Activated CD4-positive, alpha-beta memory T cell treated with anti-CD3 and anti-CD28 coated beads, Interleukin-2, amount 10 ng/mL, durations not matched to agents 7 days and 5 days (primary cell): ENCODE measurements at regions not wholly inside any gene's neighbourhood (a gene's known extent, or its start where the extent isn't known, plus 50 kb on each side); places are given as distances from the start of the nearest gene placed in this dataset.

Experiments used
- CTCF ChIA-PET: fragments of 350-600 bp; sonication (Branson Sonifier 250); formaldehyde crosslinking; loops from one replicate; lab custom pipeline; 2021; ENCODE audit warnings: antibody characterized with exemption, inconsistent platforms; lab: Charles Lee
- POLR2A ChIA-PET: fragments of 350-600 bp; sonication (Branson Sonifier 250); formaldehyde crosslinking; loops from one replicate; lab custom pipeline; 2021; ENCODE audit warnings: antibody characterized with exemption; lab: Charles Lee
- DNase-seq: peaks from one replicate; pipeline ENCODE4 v3.0.0-alpha.2; 2020
- H3K27ac Mint-ChIP-seq: one replicate; pipeline ENCODE4 v1.8.0; 2021; ENCODE audit warnings: mild to moderate bottlenecking, mixed read lengths
- H3K27me3 Mint-ChIP-seq: one replicate; pipeline ENCODE4 v1.8.0; 2021; ENCODE audit warnings: mixed read lengths
- H3K36me3 Mint-ChIP-seq: one replicate; pipeline ENCODE4 v1.8.0; 2021; ENCODE audit warnings: low read depth, mixed read lengths
- H3K4me1 Mint-ChIP-seq: one replicate; pipeline ENCODE4 v1.8.0; 2021; ENCODE audit warnings: mixed read lengths
- H3K4me3 Mint-ChIP-seq: one replicate; pipeline ENCODE4 v1.8.0; 2021; ENCODE audit warnings: mild to moderate bottlenecking, mixed read lengths
- H3K9me3 Mint-ChIP-seq: one replicate; pipeline ENCODE4 v1.8.0; 2021; ENCODE audit warnings: mixed read lengths

DNA sequence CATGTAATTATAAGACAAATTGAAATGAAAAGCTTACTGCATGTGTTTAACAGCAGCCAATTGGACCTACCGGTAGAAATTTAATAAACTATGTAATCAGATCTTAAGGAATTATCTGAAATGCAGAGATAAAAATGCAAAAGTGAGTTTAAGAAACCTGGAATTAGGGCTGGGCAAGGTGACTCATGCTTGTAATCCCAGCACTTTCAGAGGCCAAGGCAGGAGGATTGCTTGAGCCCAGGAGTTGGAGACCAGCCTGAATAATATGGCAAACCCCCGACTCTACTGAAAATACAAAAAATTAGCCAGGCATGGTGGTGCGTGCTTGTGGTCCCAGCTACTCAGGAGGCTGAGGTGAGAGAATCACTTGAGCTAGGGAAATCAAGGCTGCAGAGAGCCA lies 74.1 kb downstream of the HFE start:
- peak overlapping the region; percentile 51 for H3K27ac Mint-ChIP-seq
- no peaks in the 10 kb centered on the region for H3K27me3 Mint-ChIP-seq
- no peak for DNase-seq
- peaks cover 59% of the 10 kb centered on the region for H3K4me1 Mint-ChIP-seq
- CTCF ChIA-PET: no interaction called here
- no peaks in the 10 kb centered on the region for H3K9me3 Mint-ChIP-seq
- H3K36me3 Mint-ChIP-seq: peaks cover 49% of the 10 kb centered on the region
- H3K4me3 Mint-ChIP-seq: no peak overlapping the region
- POLR2A ChIA-PET: interaction anchor here (1.0 to 10.5 kb wide), 7 partner anchors 9 to 71 kb away, joined by 4 to 2087 read pairs (median 203); a partner anchor contains a TSS

DNA sequence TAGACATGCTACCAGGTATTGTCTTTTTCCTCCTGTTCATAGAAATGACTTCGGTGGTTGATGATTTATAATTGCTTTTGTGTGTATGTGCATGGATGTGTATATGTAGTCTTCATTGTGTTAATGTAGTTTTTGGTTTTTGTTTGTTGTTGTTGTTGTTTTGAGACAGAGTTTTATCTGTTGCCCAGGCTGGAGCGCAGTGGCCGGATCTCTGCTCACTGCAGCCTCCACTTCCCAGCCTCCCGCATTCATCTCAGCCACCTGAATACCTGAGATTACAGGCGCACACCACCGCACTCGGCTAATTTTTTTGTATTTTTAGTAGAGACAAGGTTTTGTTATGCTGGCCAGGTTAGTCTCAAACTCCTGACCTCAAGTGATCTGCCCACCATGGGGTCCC lies 75.2 kb downstream of the HFE start:
- Mint-ChIP-seq H3K4me3 (no peak overlapping the region), H3K27ac (no peak overlapping the region), H3K9me3 (no peaks in the 10 kb centered on the region), H3K27me3 (no peaks in the 10 kb centered on the region), H3K36me3 (peaks cover 41% of the 10 kb centered on the region), H3K4me1 (peaks cover 59% of the 10 kb centered on the region)
- ChIA-PET POLR2A (interaction anchor here (0.7 to 10.5 kb wide), 8 partner anchors 8 to 136 kb away, joined by 3 to 2087 read pairs (median 72); a partner anchor contains a TSS), CTCF (no interaction called here)
- no peak for DNase-seq

DNA sequence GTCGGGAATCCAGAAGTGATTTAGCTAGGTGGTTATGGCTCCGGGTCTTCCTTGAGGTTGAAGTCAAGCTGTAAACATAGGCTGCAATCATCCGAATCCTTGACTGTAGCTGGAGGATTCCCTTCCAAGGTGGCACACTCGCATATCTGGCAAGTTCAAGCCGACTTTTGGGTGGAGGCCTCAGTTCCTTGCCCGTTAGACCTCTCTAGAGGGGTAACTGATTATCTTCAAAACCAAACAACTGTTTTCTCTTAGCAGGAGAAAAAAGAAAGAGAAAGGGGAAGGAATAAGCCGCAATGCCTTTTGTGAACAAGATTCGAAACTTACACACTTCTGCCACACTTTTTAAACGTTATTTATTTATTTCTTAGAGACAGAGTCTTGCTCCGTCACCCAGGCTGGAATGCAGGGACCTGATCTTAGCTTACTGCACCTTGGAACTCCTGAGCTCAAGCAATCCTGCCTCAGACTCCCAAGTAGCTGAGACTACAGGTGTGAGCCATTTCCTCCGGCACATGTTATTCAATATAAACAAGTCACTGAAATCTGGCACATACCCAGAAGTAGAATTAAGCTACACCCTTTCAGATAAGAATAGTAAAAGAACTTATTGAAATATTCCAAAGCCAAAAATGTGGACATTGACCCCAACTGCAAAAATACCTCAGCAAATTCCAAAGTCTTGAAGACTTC lies 76.3 kb downstream of the HFE start:
- no peak overlapping the region for H3K4me3 Mint-ChIP-seq
- H3K9me3 Mint-ChIP-seq: no peaks in the 10 kb centered on the region
- POLR2A ChIA-PET: interaction anchor here (0.6 to 10.5 kb wide), 5 partner anchors 7 to 120 kb away, joined by 3 to 1293 read pairs (median 30); a partner anchor contains a TSS
- CTCF ChIA-PET: no interaction called here
- H3K27ac Mint-ChIP-seq: peak overlapping the region; percentile 42
- no peaks in the 10 kb centered on the region for H3K27me3 Mint-ChIP-seq
- no peak for DNase-seq
- H3K36me3 Mint-ChIP-seq: peaks cover 31% of the 10 kb centered on the region
- peaks cover 60% of the 10 kb centered on the region for H3K4me1 Mint-ChIP-seq

- H3K27me3 Mint-ChIP-seq: no peaks in the 10 kb centered on the region
- H3K36me3 Mint-ChIP-seq: peaks cover 29% of the 10 kb centered on the region
- ChIA-PET CTCF (no interaction called here), POLR2A (interaction anchor here (2.0 to 10.5 kb wide), 4 partner anchors 7 to 53 kb away, joined by 8 to 1293 read pairs (median 324); a partner anchor contains a TSS)
- H3K9me3 Mint-ChIP-seq: no peaks in the 10 kb centered on the region
- no peak for DNase-seq
- H3K27ac Mint-ChIP-seq: no peak overlapping the region
- H3K4me3 Mint-ChIP-seq: no peak overlapping the region
- H3K4me1 Mint-ChIP-seq: peaks cover 61% of the 10 kb centered on the region
Observed at GRCh38 chr6:26164120-26164505, 76.9 kb downstream of the HFE start.

GRCh38 chr6:26165261-26165790 lies 78.1 kb downstream of the HFE start:
- peak overlapping the region; percentile 41 for H3K27ac Mint-ChIP-seq
- no peak for DNase-seq
- no peak overlapping the region for H3K4me3 Mint-ChIP-seq
- H3K36me3 Mint-ChIP-seq: peaks cover 20% of the 10 kb centered on the region
- H3K9me3 Mint-ChIP-seq: no peaks in the 10 kb centered on the region
- peaks cover 61% of the 10 kb centered on the region for H3K4me1 Mint-ChIP-seq
- POLR2A ChIA-PET: interaction anchor here (1.0 to 2.5 kb wide), 6 partner anchors 9 to 119 kb away, joined by 3 to 13 read pairs (median 6); a partner anchor contains a TSS
- CTCF ChIA-PET: no interaction called here
- no peaks in the 10 kb centered on the region for H3K27me3 Mint-ChIP-seq

DNA sequence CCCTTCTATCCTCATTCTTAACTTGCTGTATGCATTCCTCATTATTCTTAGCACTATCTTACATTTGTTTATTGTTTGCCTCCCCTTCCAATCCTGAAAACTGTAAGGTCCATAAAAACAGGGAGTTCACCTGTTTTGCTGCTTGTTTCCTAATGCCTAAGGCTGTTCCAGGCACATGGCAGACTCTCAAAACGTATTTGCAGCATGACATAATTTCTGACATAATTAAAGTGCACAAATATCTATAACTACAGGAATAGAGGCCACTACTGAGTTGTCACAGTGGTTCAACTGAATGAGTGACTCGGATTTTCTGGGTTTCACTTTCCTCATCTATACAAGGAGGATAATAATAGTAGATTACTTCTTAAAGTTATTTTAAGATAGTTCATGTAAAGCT lies 83.0 kb downstream of the HFE start:
- Mint-ChIP-seq H3K27me3 (no peaks in the 10 kb centered on the region), H3K9me3 (no peaks in the 10 kb centered on the region), H3K4me1 (peaks cover 60% of the 10 kb centered on the region), H3K27ac (peak overlapping the region; percentile 95), H3K4me3 (peak overlapping the region; percentile 77), H3K36me3 (peaks cover 21% of the 10 kb centered on the region)
- POLR2A ChIA-PET: interaction anchor here (0.7 to 8.5 kb wide), 16 partner anchors 11 to 1696 kb away, joined by 3 to 617 read pairs (median 11); a partner anchor contains a TSS
- CTCF ChIA-PET: interaction anchor here (0.6 to 5.3 kb wide), 5 partner anchors 12 to 366 kb away, joined by 3 to 28 read pairs (median 5); a partner anchor contains a TSS
- DNase-seq: no peak

GRCh38 chr6:26170951-26171841 lies 84.0 kb downstream of the HFE start:
- Mint-ChIP-seq H3K4me1 (peaks cover 60% of the 10 kb centered on the region), H3K4me3 (peak overlapping the region; percentile 77), H3K36me3 (peaks cover 13% of the 10 kb centered on the region), H3K9me3 (no peaks in the 10 kb centered on the region), H3K27ac (peak overlapping the region; percentile 95), H3K27me3 (no peaks in the 10 kb centered on the region)
- POLR2A ChIA-PET: interaction anchor here (0.7 to 8.5 kb wide), 18 partner anchors 12 to 1701 kb away, joined by 3 to 617 read pairs (median 8); a partner anchor contains a TSS
- CTCF ChIA-PET: interaction anchor here (0.7 to 5.3 kb wide), 7 partner anchors 11 to 48 kb away, joined by 3 to 28 read pairs (median 4); a partner anchor contains a TSS
- no peak for DNase-seq

- ChIA-PET CTCF (interaction anchor here (0.9 to 5.3 kb wide), 11 partner anchors 11 to 396 kb away, joined by 3 to 34 read pairs (median 4); a partner anchor contains a TSS), POLR2A (interaction anchor here (0.7 to 8.5 kb wide), 29 partner anchors 13 to 1718 kb away, joined by 3 to 617 read pairs (median 7); a partner anchor contains a TSS)
- H3K27me3 Mint-ChIP-seq: no peaks in the 10 kb centered on the region
- H3K4me3 Mint-ChIP-seq: peak overlapping the region; percentile 77
- peaks cover 53% of the 10 kb centered on the region for H3K4me1 Mint-ChIP-seq
- H3K27ac Mint-ChIP-seq: peak overlapping the region; percentile 95
- peak; percentile 42 for DNase-seq
- H3K36me3 Mint-ChIP-seq: peaks cover 10% of the 10 kb centered on the region
- no peaks in the 10 kb centered on the region for H3K9me3 Mint-ChIP-seq
Observed at GRCh38 chr6:26172608-26172968, 85.4 kb downstream of the HFE start.

- H3K4me3 Mint-ChIP-seq: peak overlapping the region; percentile 77
- H3K4me1 Mint-ChIP-seq: peaks cover 53% of the 10 kb centered on the region
- H3K36me3 Mint-ChIP-seq: peaks cover 10% of the 10 kb centered on the region
- CTCF ChIA-PET: interaction anchor here (0.6 to 5.3 kb wide), 13 partner anchors 9 to 184 kb away, joined by 3 to 34 read pairs (median 5); a partner anchor contains a TSS
- no peaks in the 10 kb centered on the region for H3K27me3 Mint-ChIP-seq
- POLR2A ChIA-PET: interaction anchor here (0.8 to 8.5 kb wide), 19 partner anchors 12 to 1634 kb away, joined by 3 to 617 read pairs (median 13); partner anchors contain the start of gene HMGN4
- peak overlapping the region; percentile 80 for H3K27ac Mint-ChIP-seq
- H3K9me3 Mint-ChIP-seq: no peaks in the 10 kb centered on the region
- DNase-seq: no peak
Observed at GRCh38 chr6:26173836-26174145, 86.6 kb downstream of the HFE start.

DNA sequence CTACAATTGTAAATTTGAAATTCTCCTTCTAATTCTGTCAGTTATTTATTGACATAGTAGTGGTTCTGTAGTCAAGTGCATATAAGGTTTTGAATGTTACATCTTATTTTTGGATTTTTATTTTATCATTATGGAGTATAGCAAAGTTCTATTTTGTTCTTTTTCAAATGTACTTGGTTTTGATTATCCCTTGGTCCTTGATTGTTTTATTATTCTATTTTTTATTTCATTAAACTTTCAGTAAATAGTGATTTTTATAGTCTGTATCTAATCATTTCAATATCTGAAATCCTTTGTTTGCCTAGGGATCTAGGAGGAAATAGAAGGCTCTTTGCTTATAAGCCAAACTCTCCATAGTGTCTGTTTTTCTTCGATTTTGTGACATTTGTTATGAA lies 87.8 kb downstream of the HFE start:
- peak overlapping the region; percentile 21 for H3K27ac Mint-ChIP-seq
- no peaks in the 10 kb centered on the region for H3K27me3 Mint-ChIP-seq
- DNase-seq: no peak
- ChIA-PET CTCF (interaction anchor here (0.7 to 5.3 kb wide), 5 partner anchors 16 to 59 kb away, joined by 3 to 28 read pairs (median 7); a partner anchor contains a TSS), POLR2A (interaction anchor here (1.0 to 8.5 kb wide), 15 partner anchors 11 to 110 kb away, joined by 3 to 617 read pairs (median 62); a partner anchor contains a TSS)
- H3K4me3 Mint-ChIP-seq: no peak overlapping the region
- H3K36me3 Mint-ChIP-seq: peaks cover 8% of the 10 kb centered on the region
- peaks cover 44% of the 10 kb centered on the region for H3K4me1 Mint-ChIP-seq
- no peaks in the 10 kb centered on the region for H3K9me3 Mint-ChIP-seq

GRCh38 chr6:26175428-26176181 lies 88.4 kb downstream of the HFE start:
- Mint-ChIP-seq H3K4me1 (peaks cover 44% of the 10 kb centered on the region), H3K4me3 (peak overlapping the region; percentile 5), H3K9me3 (no peaks in the 10 kb centered on the region), H3K36me3 (peaks cover 8% of the 10 kb centered on the region), H3K27me3 (no peaks in the 10 kb centered on the region), H3K27ac (peak overlapping the region; percentile 50)
- ChIA-PET CTCF (interaction anchor here (0.8 to 1.9 kb wide), 8 partner anchors 8 to 40 kb away, joined by 3 to 12 read pairs (median 5); a partner anchor contains a TSS), POLR2A (interaction anchor here (0.9 to 5.8 kb wide), 13 partner anchors 9 to 110 kb away, joined by 3 to 67 read pairs (median 8); a partner anchor contains a TSS)
- DNase-seq: peak; percentile 68
